ENCODE measurements at regions not wholly inside any gene's neighbourhood (a gene's known extent, or its start where the extent isn't known, plus 50 kb on each side); places are given as distances from the start of the nearest gene placed in this dataset.

DNA sequence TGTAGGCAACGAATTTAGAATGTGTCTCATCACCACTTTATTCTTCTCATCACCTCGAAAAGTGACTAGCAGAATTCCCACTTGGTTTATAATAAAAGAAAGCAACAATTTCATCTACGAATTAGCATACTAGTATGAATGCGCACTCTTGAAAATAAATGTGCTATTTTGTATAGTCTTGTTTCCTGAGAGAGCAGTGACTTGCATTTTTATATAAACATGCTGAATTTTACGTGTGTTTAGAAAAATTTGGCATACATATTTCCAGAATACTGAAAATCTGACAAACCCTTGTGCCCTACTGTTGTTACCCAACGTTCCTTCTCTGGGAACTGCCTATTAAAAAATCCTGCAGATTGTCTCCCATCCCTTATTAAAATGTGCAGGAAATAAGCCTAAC, 786.8 kb downstream of the TSN start:
- Histone ChIP-seq H3K36me3 (ENCODE audit: control insufficient read depth, insufficient read depth, low read length) (no peaks in the 10 kb centered on the region), H3K9me3 (no peaks in the 10 kb centered on the region), H3K4me1 (no peaks in the 10 kb centered on the region), H3K27me3 (replicated peaks; ENCODE audit: control insufficient read depth, insufficient read depth, low read length) (no peaks in the 10 kb centered on the region), H3K4me3 (ENCODE audit: low read depth, low read length) (no peak overlapping the region)
- CTCF ChIA-PET = no interaction called here
- intact Hi-C loops (cut with micrococcal nuclease; ENCODE audit: unreplicated experiment) = no loop called here
- POLR2A ChIA-PET = no interaction called here
- H3K4me1 Mint-ChIP-seq (ENCODE audit: low read depth, unreplicated experiment) = no peaks in the 10 kb centered on the region
- no peaks in the 10 kb centered on the region for H3K9me3 Mint-ChIP-seq (ENCODE audit: unreplicated experiment)
- BruUV-seq (replicated peaks) = no TSS peak
- H3K27ac Mint-ChIP-seq (ENCODE audit: unreplicated experiment) = no peak overlapping the region
- H3K27me3 Mint-ChIP-seq (ENCODE audit: insufficient read depth, unreplicated experiment) = peaks cover 8% of the 10 kb centered on the region
- no peak for TF ChIP-seq CTCF (IDR thresholded peaks at IDR 0.05; ENCODE audit: insufficient read depth in 1 of 2, low read depth in 1 of 2, low read length in 1 of 2, severe bottlenecking in 1 of 2, unreplicated experiment in 1 of 2)
- H3K36me3 Mint-ChIP-seq (ENCODE audit: insufficient read depth, unreplicated experiment) = no peaks in the 10 kb centered on the region
- no peak for DNase-seq
- no peak overlapping the region for H3K4me3 Mint-ChIP-seq (ENCODE audit: unreplicated experiment)

- Histone ChIP-seq H3K4me1 (no peaks in the 10 kb centered on the region), H3K36me3 (ENCODE audit: control insufficient read depth, insufficient read depth, low read length) (no peaks in the 10 kb centered on the region), H3K27me3 (replicated peaks; ENCODE audit: control insufficient read depth, insufficient read depth, low read length) (no peaks in the 10 kb centered on the region), H3K9me3 (no peaks in the 10 kb centered on the region), H3K4me3 (ENCODE audit: low read depth, low read length) (no peak overlapping the region)
- Mint-ChIP-seq H3K36me3 (ENCODE audit: insufficient read depth, unreplicated experiment) (no peaks in the 10 kb centered on the region), H3K4me3 (ENCODE audit: unreplicated experiment) (no peak overlapping the region), H3K27ac (ENCODE audit: unreplicated experiment) (no peak overlapping the region), H3K4me1 (ENCODE audit: low read depth, unreplicated experiment) (no peaks in the 10 kb centered on the region), H3K9me3 (ENCODE audit: unreplicated experiment) (no peaks in the 10 kb centered on the region), H3K27me3 (ENCODE audit: insufficient read depth, unreplicated experiment) (peaks cover 8% of the 10 kb centered on the region)
- TF ChIP-seq CTCF (IDR thresholded peaks at IDR 0.05; ENCODE audit: insufficient read depth in 1 of 2, low read depth in 1 of 2, low read length in 1 of 2, severe bottlenecking in 1 of 2, unreplicated experiment in 1 of 2) = no peak
- no TSS peak for BruUV-seq (replicated peaks)
- POLR2A ChIA-PET = no interaction called here
- no peak for DNase-seq
- intact Hi-C loops (cut with micrococcal nuclease; ENCODE audit: unreplicated experiment) = no loop called here
- CTCF ChIA-PET = no interaction called here
Measured at GRCh38 chr2:122542646-122543045, 787.2 kb downstream of the TSN start.

- H3K9me3 Mint-ChIP-seq (ENCODE audit: unreplicated experiment) = no peaks in the 10 kb centered on the region
- no peak for TF ChIP-seq CTCF (IDR thresholded peaks at IDR 0.05; ENCODE audit: insufficient read depth in 1 of 2, low read depth in 1 of 2, low read length in 1 of 2, severe bottlenecking in 1 of 2, unreplicated experiment in 1 of 2)
- no peaks in the 10 kb centered on the region for H3K4me1 Mint-ChIP-seq (ENCODE audit: low read depth, unreplicated experiment)
- DNase-seq = no peak
- H3K4me3 ChIP-seq (ENCODE audit: low read depth, low read length) = no peak overlapping the region
- no TSS peak for BruUV-seq (replicated peaks)
- intact Hi-C loops (cut with micrococcal nuclease; ENCODE audit: unreplicated experiment) = no loop called here
- CTCF ChIA-PET = no interaction called here
- H3K36me3 Mint-ChIP-seq (ENCODE audit: insufficient read depth, unreplicated experiment) = no peaks in the 10 kb centered on the region
- H3K4me3 Mint-ChIP-seq (ENCODE audit: unreplicated experiment) = no peak overlapping the region
- H3K9me3 ChIP-seq = no peaks in the 10 kb centered on the region
- POLR2A ChIA-PET = no interaction called here
- H3K4me1 ChIP-seq = no peaks in the 10 kb centered on the region
- H3K27me3 Mint-ChIP-seq (ENCODE audit: insufficient read depth, unreplicated experiment) = peaks cover 8% of the 10 kb centered on the region
- no peaks in the 10 kb centered on the region for H3K36me3 ChIP-seq (ENCODE audit: control insufficient read depth, insufficient read depth, low read length)
- H3K27me3 ChIP-seq (replicated peaks; ENCODE audit: control insufficient read depth, insufficient read depth, low read length) = no peaks in the 10 kb centered on the region
- no peak overlapping the region for H3K27ac Mint-ChIP-seq (ENCODE audit: unreplicated experiment)
Measured at GRCh38 chr2:122543815-122544214, 788.4 kb downstream of the TSN start.
